Natural killer cell treated with Interleukin-12 subunit alpha and Interleukin-12 subunit beta and Interleukin-15 and Interleukin-18, amount 100 ng/mL, for 72 hours (primary cell): ENCODE measurements at regions not wholly inside any gene's neighbourhood (a gene's known extent, or its start where the extent isn't known, plus 50 kb on each side); places are given as distances from the start of the nearest gene placed in this dataset.
"Not testable (repeated sequence)": the region's sequence is repeated elsewhere in the genome, so short reads cannot be mapped to it uniquely, and the experiment has no call there.

Source experiments
- ATAC-seq, 2 donors: fragments of 150-1000 bp; cut with Tn5 transposase in 1 of 2; sonication (Bioruptor Pico), chemical (Tn5 transposase) in 1 of 2; 2 replicates each; pipeline ENCODE4 v1.10.0; 2021
- DNase-seq: peaks from one replicate; pipeline ENCODE4 v3.0.0; 2022; ENCODE audit warnings: low spot score
- H3K27ac Mint-ChIP-seq, 2 donors: 1 replicate in 1 of 2; 2 replicates in 1 of 2; pipeline ENCODE4 v1.8.0; 2022; ENCODE audit warnings: mixed read lengths in 2 of 2, mild to moderate bottlenecking in 1 of 2, moderate library complexity in 1 of 2
- H3K27me3 Mint-ChIP-seq, 2 donors: 1 replicate in 1 of 2; 2 replicates in 1 of 2; pipeline ENCODE4 v1.8.0; 2022; ENCODE audit warnings: mixed read lengths in 2 of 2
- H3K36me3 Mint-ChIP-seq: one replicate; pipeline ENCODE4 v1.8.0; 2022; ENCODE audit warnings: mixed read lengths
- H3K4me1 Mint-ChIP-seq, 2 donors: 1 replicate in 1 of 2; 2 replicates in 1 of 2; pipeline ENCODE4 v1.8.0; 2022; ENCODE audit warnings: low read depth in 2 of 2, mixed read lengths in 2 of 2, mild to moderate bottlenecking in 1 of 2
- H3K4me3 Mint-ChIP-seq: one replicate; pipeline ENCODE4 v1.8.0; 2022; ENCODE audit warnings: mixed read lengths
- H3K9me3 Mint-ChIP-seq: 2 replicates; pipeline ENCODE4 v1.8.0; 2022; ENCODE audit warnings: mixed read lengths

DNA sequence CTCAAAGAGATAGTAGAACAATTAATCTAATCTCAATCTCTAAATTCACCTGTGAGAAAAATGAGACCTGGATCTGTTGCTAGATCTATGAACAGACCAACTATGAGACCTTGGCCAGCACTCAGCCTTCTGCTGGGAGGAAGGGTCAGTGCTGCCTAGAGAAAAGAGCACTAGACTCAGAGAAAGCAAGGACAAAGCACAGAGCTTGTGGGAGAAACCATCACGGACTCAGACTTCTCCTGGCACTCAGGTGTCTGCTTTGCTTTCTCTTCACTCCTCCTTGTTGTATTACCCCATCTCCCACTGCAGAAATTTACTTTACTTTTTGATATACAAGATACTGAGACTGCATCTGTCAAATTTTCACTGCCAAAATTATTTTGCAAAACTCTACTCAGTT lies 890.0 kb upstream of the NUDT12 start:
- Mint-ChIP-seq H3K4me1 (no peaks in the 10 kb centered on the region), H3K4me3 (no peak overlapping the region), H3K27ac (no peak overlapping the region), H3K36me3 (peaks cover 13% of the 10 kb centered on the region), H3K27me3 (no peaks in the 10 kb centered on the region), H3K9me3 (peaks cover 17% of the 10 kb centered on the region)
- DNase-seq (no peak), ATAC-seq (no peak)

DNA sequence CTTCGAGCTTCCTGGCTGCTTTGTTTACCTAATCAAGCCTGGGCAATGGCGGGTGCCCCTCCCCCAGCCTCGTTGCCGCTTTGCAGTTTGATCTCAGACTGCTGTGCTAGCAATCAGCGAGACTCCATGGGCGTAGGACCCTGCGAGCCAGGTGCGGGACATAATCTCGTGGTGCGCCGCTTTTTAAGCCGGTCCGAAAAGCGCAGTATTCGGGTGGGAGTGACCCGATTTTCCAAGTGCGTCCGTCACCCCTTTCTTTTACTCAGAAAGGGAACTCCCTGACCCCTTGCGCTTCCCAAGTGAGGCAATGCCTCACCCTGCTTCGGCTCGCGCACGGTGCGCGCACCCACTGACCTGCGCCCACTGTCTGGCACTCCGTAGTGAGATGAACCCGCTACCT lies 889.3 kb upstream of the NUDT12 start:
- H3K27ac Mint-ChIP-seq, DNase-seq, ATAC-seq, H3K4me3 Mint-ChIP-seq, H3K4me1 Mint-ChIP-seq, H3K27me3 Mint-ChIP-seq: not testable (repeated sequence)
- peaks cover 13% of the 10 kb centered on the region for H3K36me3 Mint-ChIP-seq
- H3K9me3 Mint-ChIP-seq = peaks cover 14% of the 10 kb centered on the region

GRCh38 chr5:104444656-104445055 lies 882.1 kb upstream of the NUDT12 start:
- Mint-ChIP-seq H3K4me1 (no peaks in the 10 kb centered on the region), H3K27me3 (no peaks in the 10 kb centered on the region), H3K36me3 (peaks cover 6% of the 10 kb centered on the region), H3K27ac (no peak overlapping the region), H3K4me3 (no peak overlapping the region), H3K9me3 (peaks cover 20% of the 10 kb centered on the region)
- DNase-seq = no peak
- no peak for ATAC-seq

DNA sequence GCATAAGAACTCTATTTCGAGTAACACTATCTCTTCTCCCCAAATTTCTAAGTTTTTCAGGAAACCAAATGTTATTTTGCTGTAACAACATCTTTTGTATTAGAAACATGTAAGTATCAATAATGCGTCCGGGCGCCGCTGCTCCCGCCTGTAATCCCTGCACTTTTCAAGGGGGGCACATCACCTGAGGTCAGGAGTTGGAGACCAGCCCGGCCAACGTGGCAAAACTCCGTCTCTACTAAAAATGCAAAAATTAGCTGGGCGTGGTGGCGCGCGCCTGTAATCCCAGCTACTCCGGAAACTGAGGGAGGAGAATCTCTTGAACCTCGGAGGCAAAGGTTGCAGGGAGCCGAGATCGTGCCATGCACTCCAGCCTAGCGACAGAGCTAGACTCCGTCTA lies 881.1 kb upstream of the NUDT12 start:
- H3K27ac Mint-ChIP-seq = no peak overlapping the region
- H3K4me3 Mint-ChIP-seq = no peak overlapping the region
- H3K36me3 Mint-ChIP-seq = no peaks in the 10 kb centered on the region
- peaks cover 13% of the 10 kb centered on the region for H3K9me3 Mint-ChIP-seq
- ATAC-seq = no peak
- no peak for DNase-seq
- H3K4me1 Mint-ChIP-seq = no peaks in the 10 kb centered on the region
- no peaks in the 10 kb centered on the region for H3K27me3 Mint-ChIP-seq

- Mint-ChIP-seq H3K27me3 (no peaks in the 10 kb centered on the region), H3K9me3 (peaks cover 4% of the 10 kb centered on the region), H3K4me3 (no peak overlapping the region), H3K4me1 (no peaks in the 10 kb centered on the region), H3K36me3 (no peaks in the 10 kb centered on the region), H3K27ac (no peak overlapping the region)
- no peak for ATAC-seq
- DNase-seq = no peak
These were observed 869.4 kb upstream of the NUDT12 start for GRCh38 chr5:104431981-104432380.

DNA sequence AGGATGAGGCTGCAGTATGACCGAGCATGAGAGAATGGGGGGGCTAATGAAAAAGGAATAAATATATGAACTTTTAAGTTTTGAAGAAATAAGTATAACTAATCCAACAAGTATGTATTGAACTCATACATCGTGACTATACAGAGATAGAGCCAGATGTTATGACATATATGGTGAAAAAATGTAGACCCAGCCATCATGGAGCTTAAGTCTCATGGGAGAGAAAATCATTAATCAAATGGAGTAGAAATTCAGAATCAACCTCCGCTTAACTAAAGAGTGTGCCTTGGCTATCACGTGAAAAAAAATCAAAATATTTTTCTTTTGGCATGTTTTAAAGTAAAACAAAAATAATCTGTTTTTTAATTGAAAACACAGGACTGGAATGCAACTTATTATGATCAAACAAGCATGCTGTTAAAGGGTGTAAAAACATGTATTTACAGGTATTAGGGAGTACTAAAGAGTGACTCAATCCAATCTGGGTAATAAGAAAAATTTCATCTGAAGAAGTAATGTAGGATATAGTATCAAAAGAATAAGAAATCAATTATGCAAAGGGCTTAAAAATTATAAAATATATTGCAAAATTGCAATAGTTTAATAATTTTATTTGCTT lies 868.5 kb upstream of the NUDT12 start:
- H3K4me1 Mint-ChIP-seq = no peaks in the 10 kb centered on the region
- H3K27me3 Mint-ChIP-seq = no peaks in the 10 kb centered on the region
- DNase-seq (no peak), ATAC-seq (no peak)
- H3K36me3 Mint-ChIP-seq = no peaks in the 10 kb centered on the region
- no peak overlapping the region for H3K27ac Mint-ChIP-seq
- no peak overlapping the region for H3K4me3 Mint-ChIP-seq
- H3K9me3 Mint-ChIP-seq = peaks cover 7% of the 10 kb centered on the region

DNA sequence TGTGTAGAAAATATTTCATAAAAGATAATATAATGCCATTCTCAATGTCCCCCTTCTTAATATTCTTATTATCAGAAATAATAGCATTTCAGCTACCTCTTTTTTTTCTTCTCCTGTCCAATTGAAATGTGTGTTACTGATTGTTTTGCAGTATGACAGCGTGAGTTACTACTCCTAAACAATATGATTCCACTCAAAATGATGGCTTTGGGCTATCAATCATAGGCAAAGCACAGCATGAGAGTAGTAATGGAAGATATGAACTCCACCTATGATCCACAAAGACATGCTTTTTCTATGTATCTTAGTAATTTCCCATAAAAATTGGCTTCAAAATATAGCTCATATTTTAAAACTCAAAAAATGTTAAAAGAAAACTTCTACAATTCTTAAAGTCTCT lies 867.3 kb upstream of the NUDT12 start:
- Mint-ChIP-seq H3K27me3 (no peaks in the 10 kb centered on the region), H3K4me1 (no peaks in the 10 kb centered on the region), H3K4me3 (no peak overlapping the region), H3K9me3 (peaks cover 7% of the 10 kb centered on the region), H3K27ac (no peak overlapping the region), H3K36me3 (no peaks in the 10 kb centered on the region)
- no peak for DNase-seq
- no peak for ATAC-seq

DNA sequence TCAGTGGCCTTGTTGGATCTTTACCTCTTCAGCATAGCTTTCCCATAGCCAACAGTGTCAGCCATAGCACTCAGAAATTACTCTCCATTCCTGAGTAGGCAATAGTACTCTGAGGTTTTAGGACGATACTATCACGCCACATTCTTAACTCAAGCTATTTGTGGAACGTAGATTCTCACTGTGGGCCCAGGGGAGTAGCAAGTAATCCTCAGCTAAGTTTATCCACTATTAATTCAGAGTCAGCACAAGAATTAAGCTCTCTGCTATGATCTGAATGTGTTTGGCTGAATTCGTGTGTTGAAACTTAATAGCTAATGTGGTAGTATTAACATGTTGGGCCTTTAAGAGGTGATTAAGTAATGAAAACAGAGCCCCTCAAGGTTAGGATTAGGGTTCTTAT lies 858.8 kb upstream of the NUDT12 start:
- Mint-ChIP-seq H3K4me3 (no peak overlapping the region), H3K36me3 (no peaks in the 10 kb centered on the region), H3K4me1 (no peaks in the 10 kb centered on the region), H3K9me3 (peaks cover 12% of the 10 kb centered on the region), H3K27ac (no peak overlapping the region), H3K27me3 (no peaks in the 10 kb centered on the region)
- no peak for ATAC-seq
- no peak for DNase-seq

- H3K4me1 Mint-ChIP-seq = no peaks in the 10 kb centered on the region
- no peak for ATAC-seq
- H3K27me3 Mint-ChIP-seq = no peaks in the 10 kb centered on the region
These were observed 855.5 kb upstream of the NUDT12 start for GRCh38 chr5:104418056-104418455.

DNA sequence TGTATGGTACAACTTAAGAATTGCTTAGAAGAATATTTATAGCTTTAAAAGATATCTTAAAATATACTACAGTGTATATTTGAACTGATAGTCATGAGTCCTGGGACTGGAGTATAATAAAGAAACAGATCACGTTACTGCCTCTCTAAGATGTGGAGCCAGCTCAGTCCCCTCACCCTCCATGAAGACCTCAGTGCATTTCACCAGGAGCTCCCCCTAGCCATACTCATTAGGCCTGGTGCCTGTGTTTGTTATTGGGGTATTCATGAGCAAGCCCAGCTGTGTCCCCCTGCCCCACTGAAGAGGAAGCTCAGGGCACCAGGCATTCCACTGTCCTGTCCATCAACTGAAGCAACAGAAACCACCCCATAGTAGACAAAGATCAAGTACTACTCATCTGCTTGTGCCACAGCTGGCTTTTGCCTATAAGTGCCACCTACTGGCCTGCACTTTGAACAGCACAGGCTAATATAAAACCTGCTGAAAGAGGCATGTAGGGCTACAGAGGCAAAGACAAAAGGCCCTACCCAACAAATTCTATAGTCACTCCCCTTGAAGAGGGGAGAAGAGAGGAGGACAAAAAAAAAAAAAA lies 850.2 kb upstream of the NUDT12 start:
- no peaks in the 10 kb centered on the region for H3K27me3 Mint-ChIP-seq
- no peak overlapping the region for H3K4me3 Mint-ChIP-seq
- H3K36me3 Mint-ChIP-seq = no peaks in the 10 kb centered on the region
- ATAC-seq = no peak
- no peaks in the 10 kb centered on the region for H3K4me1 Mint-ChIP-seq
- DNase-seq = no peak
- H3K9me3 Mint-ChIP-seq = peaks cover 5% of the 10 kb centered on the region
- H3K27ac Mint-ChIP-seq = no peak overlapping the region

More at GRCh38 chr5:104418056-104418455, 855.5 kb upstream of the NUDT12 start:
- Mint-ChIP-seq H3K36me3 (no peaks in the 10 kb centered on the region), H3K4me3 (no peak overlapping the region), H3K27ac (no peak overlapping the region), H3K9me3 (peaks cover 14% of the 10 kb centered on the region)
- DNase-seq = no peak

- Mint-ChIP-seq H3K27me3 (no peaks in the 10 kb centered on the region), H3K4me3 (no peak overlapping the region), H3K27ac (no peak overlapping the region), H3K4me1 (no peaks in the 10 kb centered on the region), H3K9me3 (peaks cover 26% of the 10 kb centered on the region), H3K36me3 (peaks cover 4% of the 10 kb centered on the region)
- no peak for DNase-seq
- no peak for ATAC-seq
These were observed 838.4 kb upstream of the NUDT12 start for GRCh38 chr5:104400941-104401340.

DNA sequence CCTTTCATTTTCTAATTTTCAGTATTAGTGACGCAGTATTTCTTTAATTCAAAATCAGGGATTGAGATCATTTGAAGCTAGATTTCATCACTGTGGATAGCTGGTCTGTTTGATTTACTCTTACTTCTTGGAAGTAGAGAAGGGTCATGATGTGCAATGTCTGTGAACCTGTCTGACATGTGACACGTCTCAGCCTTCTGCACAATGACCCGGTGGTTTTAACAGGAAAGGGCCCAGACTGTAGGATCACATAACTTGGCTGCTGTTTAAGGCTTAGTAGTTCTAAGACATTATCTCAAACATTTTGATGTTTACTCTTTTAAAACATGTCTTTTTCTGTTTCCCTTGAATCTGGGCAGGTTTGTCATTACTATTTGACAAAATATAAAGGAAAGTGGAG lies 823.3 kb upstream of the NUDT12 start:
- DNase-seq (no peak), ATAC-seq (no peak)
- H3K27ac Mint-ChIP-seq = no peak overlapping the region
- H3K4me3 Mint-ChIP-seq = no peak overlapping the region
- no peaks in the 10 kb centered on the region for H3K27me3 Mint-ChIP-seq
- peaks cover 15% of the 10 kb centered on the region for H3K9me3 Mint-ChIP-seq
- no peaks in the 10 kb centered on the region for H3K4me1 Mint-ChIP-seq
- H3K36me3 Mint-ChIP-seq = no peaks in the 10 kb centered on the region

- H3K4me1 Mint-ChIP-seq = no peaks in the 10 kb centered on the region
- no peaks in the 10 kb centered on the region for H3K27me3 Mint-ChIP-seq
- H3K27ac Mint-ChIP-seq = no peak overlapping the region
- ATAC-seq = no peak
- no peak for DNase-seq
- peaks cover 9% of the 10 kb centered on the region for H3K9me3 Mint-ChIP-seq
- H3K4me3 Mint-ChIP-seq = no peak overlapping the region
- H3K36me3 Mint-ChIP-seq = peaks cover 4% of the 10 kb centered on the region
These were observed 812.8 kb upstream of the NUDT12 start for GRCh38 chr5:104375345-104375744.

- no peaks in the 10 kb centered on the region for H3K27me3 Mint-ChIP-seq
- peaks cover 4% of the 10 kb centered on the region for H3K36me3 Mint-ChIP-seq
- no peaks in the 10 kb centered on the region for H3K4me1 Mint-ChIP-seq
- DNase-seq = no peak
- ATAC-seq = no peak
- no peak overlapping the region for H3K4me3 Mint-ChIP-seq
- peaks cover 10% of the 10 kb centered on the region for H3K9me3 Mint-ChIP-seq
- H3K27ac Mint-ChIP-seq = no peak overlapping the region
These were observed 810.2 kb upstream of the NUDT12 start for GRCh38 chr5:104372796-104373195.

DNA sequence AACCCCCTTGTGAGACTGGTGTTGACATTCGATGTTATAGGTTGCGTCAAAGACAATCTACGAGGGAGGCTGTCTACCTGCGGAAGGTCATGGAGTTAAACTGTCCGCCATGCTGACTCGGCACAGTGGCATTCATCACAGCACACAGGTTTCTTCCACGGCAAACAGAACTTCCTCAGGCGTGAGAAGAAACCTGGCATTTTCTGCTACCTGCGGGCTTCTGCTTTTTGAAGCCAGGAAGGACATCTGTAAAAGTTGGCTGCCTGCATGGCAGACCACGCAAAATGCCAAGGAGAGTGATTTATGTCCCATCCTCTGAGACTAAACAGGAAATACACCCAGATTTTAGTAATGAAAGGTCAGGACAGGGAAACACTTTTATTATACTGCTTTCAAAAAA lies 809.8 kb upstream of the NUDT12 start:
- H3K27ac Mint-ChIP-seq = no peak overlapping the region
- H3K4me1 Mint-ChIP-seq = no peaks in the 10 kb centered on the region
- ATAC-seq (no peak), DNase-seq (no peak)
- peaks cover 10% of the 10 kb centered on the region for H3K9me3 Mint-ChIP-seq
- H3K4me3 Mint-ChIP-seq = no peak overlapping the region
- peaks cover 4% of the 10 kb centered on the region for H3K36me3 Mint-ChIP-seq
- no peaks in the 10 kb centered on the region for H3K27me3 Mint-ChIP-seq
